DND-41 (cell line): ENCODE measurements at regions not wholly inside any gene's neighbourhood (a gene's known extent, or its start where the extent isn't known, plus 50 kb on each side); places are given as distances from the start of the nearest gene placed in this dataset.

ENCODE experiments used
- ATAC-seq: fragments of 200-7000 bp; cut with Tn5 transposase; 3 replicates; pipeline ENCODE4 v1.9.1; 2021; ENCODE audit warnings: low read depth; ENCODE audit not compliant: insufficient read depth
- DNase-seq: peaks from one replicate; pipeline ENCODE4 v3.0.0-alpha.2; 2020
- H2AFZ ChIP-seq: 2 replicates; pipeline ENCODE4 v1.6.0; 2012; ENCODE audit warnings: low read depth, low read length
- H3K27ac ChIP-seq: 2 replicates; pipeline ENCODE4 v1.5.1; 2012; ENCODE audit warnings: low read length, inconsistent platforms
- H3K27me3 ChIP-seq: fragments of 200-600 bp; sonication (generic); 2 replicates; pipeline ENCODE4 v1.6.0; 2012; ENCODE audit warnings: low read length, mild to moderate bottlenecking, inconsistent platforms; ENCODE audit not compliant: insufficient read depth, poor library complexity
- H3K36me3 ChIP-seq: 2 replicates; pipeline ENCODE4 v1.5.1; 2012; ENCODE audit warnings: low read length, inconsistent platforms; ENCODE audit not compliant: insufficient read depth
- H3K4me1 ChIP-seq: 2 replicates; pipeline ENCODE4 v1.5.1; 2012; ENCODE audit warnings: mild to moderate bottlenecking, low read length; ENCODE audit not compliant: insufficient read depth
- H3K4me2 ChIP-seq: 2 replicates; pipeline ENCODE4 v1.6.0; 2012; ENCODE audit warnings: mild to moderate bottlenecking, moderate library complexity, low read length, inconsistent platforms; ENCODE audit not compliant: insufficient read depth
- H3K4me3 ChIP-seq, 2 experiments: fragments of 200-600 bp in 1 of 2; shearing (Covaris generic) in 1 of 2; 2 replicates each; pipeline ENCODE4 v1.5.1; 2012 to 2016; ENCODE audit warnings: inconsistent platforms in 2 of 2, low read length in 2 of 2, mild to moderate bottlenecking in 2 of 2, low read depth in 1 of 2, moderate library complexity in 1 of 2
- H3K79me2 ChIP-seq: 2 replicates; pipeline ENCODE4 v1.6.0; 2012; ENCODE audit warnings: low read length, inconsistent platforms; ENCODE audit not compliant: insufficient read depth
- H3K9ac ChIP-seq: 2 replicates; pipeline ENCODE4 v1.6.0; 2012; ENCODE audit warnings: low read depth, mild to moderate bottlenecking, inconsistent platforms, low read length, moderate library complexity
- H3K9me3 ChIP-seq: 2 replicates; pipeline ENCODE4 v1.5.1; 2012; ENCODE audit warnings: low read length, moderate library complexity, mild to moderate bottlenecking, inconsistent platforms; ENCODE audit not compliant: insufficient read depth, severe bottlenecking
- H4K20me1 ChIP-seq: 2 replicates; pipeline ENCODE4 v1.6.0; 2012; ENCODE audit warnings: low read length; ENCODE audit not compliant: insufficient read depth
- CTCF ChIP-seq: IDR thresholded peaks from 2 replicates; pipeline ENCODE4 v1.5.1; 2012; ENCODE audit warnings: borderline replicate concordance, low read length, moderate library complexity, mild to moderate bottlenecking; ENCODE audit not compliant: poor library complexity, severe bottlenecking; ENCODE audit errors: extremely low read depth
- EZH2 ChIP-seq: IDR thresholded peaks from 3 replicates; pipeline ENCODE4 v1.6.1; 2012; ENCODE audit warnings: borderline replicate concordance, low read depth, mild to moderate bottlenecking, moderate library complexity, low read length, inconsistent platforms; ENCODE audit not compliant: severe bottlenecking

- H3K27me3 ChIP-seq, result no peaks in the 10 kb centered on the region
- no peaks in the 10 kb centered on the region for H3K9me3 ChIP-seq
- no peak overlapping the region for H3K4me3 ChIP-seq
- no peaks in the 10 kb centered on the region for H3K79me2 ChIP-seq
- peaks cover 23% of the 10 kb centered on the region for H3K4me1 ChIP-seq
- no peak for TF ChIP-seq CTCF
- TF ChIP-seq EZH2, result no peak
- no peak overlapping the region for H3K9ac ChIP-seq
- no peak overlapping the region for H3K27ac ChIP-seq
- no peak overlapping the region for H2AFZ ChIP-seq
- H3K36me3 ChIP-seq, result no peaks in the 10 kb centered on the region
- no peak overlapping the region for H3K4me2 ChIP-seq
- ATAC-seq (peak; percentile 36; the same call in 1 of the 3 replicates), DNase-seq (peak; percentile 55)
- H4K20me1 ChIP-seq, result no peaks in the 10 kb centered on the region
These were observed 66.6 kb upstream of the RPH3AL start for GRCh38 chr17:419073-419735.

- H3K9me3 ChIP-seq, result no peaks in the 10 kb centered on the region
- no peaks in the 10 kb centered on the region for H3K27me3 ChIP-seq
- H3K27ac ChIP-seq, result peak overlapping the region; percentile 49; the same call in 1 of the 2 replicates
- H3K79me2 ChIP-seq, result no peaks in the 10 kb centered on the region
- no peaks in the 10 kb centered on the region for H3K36me3 ChIP-seq
- no peaks in the 10 kb centered on the region for H4K20me1 ChIP-seq
- ATAC-seq (peak; percentile 97), DNase-seq (peak; percentile 77)
- TF ChIP-seq EZH2 (no peak), CTCF (no peak)
- H3K4me2 ChIP-seq, result no peak overlapping the region
- H3K4me3 ChIP-seq, result no peak overlapping the region
- H3K4me1 ChIP-seq, result peaks cover 23% of the 10 kb centered on the region
- no peak overlapping the region for H2AFZ ChIP-seq
- no peak overlapping the region for H3K9ac ChIP-seq
These were observed 65.8 kb upstream of the RPH3AL start for GRCh38 chr17:418421-418751.

GRCh38 chr17:417691-418420 lies 65.2 kb upstream of the RPH3AL start:
- H3K27me3 ChIP-seq, result no peaks in the 10 kb centered on the region
- ATAC-seq, result no peak
- no peaks in the 10 kb centered on the region for H3K79me2 ChIP-seq
- H3K4me3 ChIP-seq, result no peak overlapping the region
- no peak for TF ChIP-seq EZH2
- TF ChIP-seq CTCF, result no peak
- peaks cover 23% of the 10 kb centered on the region for H3K4me1 ChIP-seq
- no peak overlapping the region for H2AFZ ChIP-seq
- H3K27ac ChIP-seq, result 0 out of 2 replicates have a peak overlapping the region, but pooled peaks have one; percentile 20
- H3K36me3 ChIP-seq, result no peaks in the 10 kb centered on the region
- no peaks in the 10 kb centered on the region for H4K20me1 ChIP-seq
- no peak overlapping the region for H3K4me2 ChIP-seq
- no peaks in the 10 kb centered on the region for H3K9me3 ChIP-seq
- DNase-seq, result no peak
- H3K9ac ChIP-seq, result no peak overlapping the region
